Dendritic cell treated with granulocyte-macrophage colony-stimulating factor and Interleukin-4, amounts not matched to agents 40 ng/mL and 50 ng/mL, for 4 days (primary cell): ENCODE measurements at regions not wholly inside any gene's neighbourhood (a gene's known extent, or its start where the extent isn't known, plus 50 kb on each side); places are given as distances from the start of the nearest gene placed in this dataset.

Experiments used
- H3K27ac Mint-ChIP-seq: one replicate; pipeline ENCODE4 v1.8.0; 2022; ENCODE audit warnings: mild to moderate bottlenecking, mixed read lengths
- H3K27me3 Mint-ChIP-seq: one replicate; pipeline ENCODE4 v1.8.0; 2022; ENCODE audit warnings: mild to moderate bottlenecking, mixed read lengths
- H3K36me3 Mint-ChIP-seq: one replicate; pipeline ENCODE4 v1.8.0; 2022; ENCODE audit warnings: low read depth, mixed read lengths
- H3K4me1 Mint-ChIP-seq: one replicate; pipeline ENCODE4 v1.8.0; 2022; ENCODE audit warnings: low read depth, mixed read lengths
- H3K4me3 Mint-ChIP-seq: one replicate; pipeline ENCODE4 v1.8.0; 2022; ENCODE audit warnings: mild to moderate bottlenecking, moderate library complexity, mixed read lengths
- H3K9me3 Mint-ChIP-seq: one replicate; pipeline ENCODE4 v1.8.0; 2022; ENCODE audit warnings: mixed read lengths
- intact Hi-C: fragments of 100-400 bp; cut with micrococcal nuclease; formaldehyde crosslinking; loops from one replicate; pipeline ENCODE4 v1.15.0; 2022

- no peaks in the 10 kb centered on the region for H3K27me3 Mint-ChIP-seq
- no peak overlapping the region for H3K4me3 Mint-ChIP-seq
- peaks cover 7% of the 10 kb centered on the region for H3K4me1 Mint-ChIP-seq
- intact Hi-C loops, result no loop called here
- no peaks in the 10 kb centered on the region for H3K9me3 Mint-ChIP-seq
- H3K36me3 Mint-ChIP-seq, result no peaks in the 10 kb centered on the region
- no peak overlapping the region for H3K27ac Mint-ChIP-seq
These were observed 417.9 kb downstream of the AEBP2 start for GRCh38 chr12:19857204-19857603.

- Mint-ChIP-seq H3K27me3 (no peaks in the 10 kb centered on the region), H3K36me3 (no peaks in the 10 kb centered on the region), H3K27ac (no peak overlapping the region), H3K4me1 (no peaks in the 10 kb centered on the region), H3K9me3 (no peaks in the 10 kb centered on the region), H3K4me3 (no peak overlapping the region)
- intact Hi-C loops, result no loop called here
These were observed 427.9 kb downstream of the AEBP2 start for GRCh38 chr12:19867151-19867550.

GRCh38 chr12:19867970-19868369, 428.7 kb downstream of the AEBP2 start:
- H3K4me3 Mint-ChIP-seq, result no peak overlapping the region
- H3K27ac Mint-ChIP-seq, result no peak overlapping the region
- intact Hi-C loops, result no loop called here
- no peaks in the 10 kb centered on the region for H3K4me1 Mint-ChIP-seq
- H3K9me3 Mint-ChIP-seq, result no peaks in the 10 kb centered on the region
- no peaks in the 10 kb centered on the region for H3K27me3 Mint-ChIP-seq
- H3K36me3 Mint-ChIP-seq, result no peaks in the 10 kb centered on the region

GRCh38 chr12:19869413-19869812, 430.1 kb downstream of the AEBP2 start:
- Mint-ChIP-seq H3K27me3 (no peaks in the 10 kb centered on the region), H3K4me1 (no peaks in the 10 kb centered on the region), H3K4me3 (no peak overlapping the region), H3K27ac (no peak overlapping the region), H3K9me3 (no peaks in the 10 kb centered on the region), H3K36me3 (no peaks in the 10 kb centered on the region)
- intact Hi-C loops, result no loop called here

GRCh38 chr12:19872621-19873540, 433.6 kb downstream of the AEBP2 start:
- Mint-ChIP-seq H3K36me3 (no peaks in the 10 kb centered on the region), H3K4me3 (no peak overlapping the region), H3K27ac (no peak overlapping the region), H3K9me3 (no peaks in the 10 kb centered on the region), H3K27me3 (no peaks in the 10 kb centered on the region), H3K4me1 (no peaks in the 10 kb centered on the region)
- intact Hi-C loops, result no loop called here

GRCh38 chr12:19880076-19880475, 440.8 kb downstream of the AEBP2 start:
- Mint-ChIP-seq H3K9me3 (peaks cover 10% of the 10 kb centered on the region), H3K27me3 (no peaks in the 10 kb centered on the region), H3K4me3 (no peak overlapping the region), H3K4me1 (no peaks in the 10 kb centered on the region), H3K36me3 (no peaks in the 10 kb centered on the region), H3K27ac (no peak overlapping the region)
- intact Hi-C loops, result no loop called here

GRCh38 chr12:19880721-19881120, 441.4 kb downstream of the AEBP2 start:
- Mint-ChIP-seq H3K27me3 (no peaks in the 10 kb centered on the region), H3K27ac (no peak overlapping the region), H3K4me3 (no peak overlapping the region), H3K9me3 (peaks cover 10% of the 10 kb centered on the region), H3K4me1 (no peaks in the 10 kb centered on the region), H3K36me3 (no peaks in the 10 kb centered on the region)
- intact Hi-C loops, result no loop called here

GRCh38 chr12:19882346-19882745, 443.1 kb downstream of the AEBP2 start:
- Mint-ChIP-seq H3K27me3 (no peaks in the 10 kb centered on the region), H3K27ac (no peak overlapping the region), H3K36me3 (no peaks in the 10 kb centered on the region), H3K4me3 (no peak overlapping the region), H3K4me1 (peaks cover 4% of the 10 kb centered on the region), H3K9me3 (peaks cover 10% of the 10 kb centered on the region)
- intact Hi-C loops, result no loop called here

GRCh38 chr12:19884021-19884492, 444.8 kb downstream of the AEBP2 start:
- intact Hi-C loops, result no loop called here
- Mint-ChIP-seq H3K4me1 (peaks cover 7% of the 10 kb centered on the region), H3K36me3 (no peaks in the 10 kb centered on the region), H3K27ac (no peak overlapping the region), H3K9me3 (peaks cover 10% of the 10 kb centered on the region), H3K4me3 (no peak overlapping the region), H3K27me3 (no peaks in the 10 kb centered on the region)

GRCh38 chr12:19885093-19885812, 446.0 kb downstream of the AEBP2 start:
- no peaks in the 10 kb centered on the region for H3K36me3 Mint-ChIP-seq
- H3K9me3 Mint-ChIP-seq, result peaks cover 10% of the 10 kb centered on the region
- no peak overlapping the region for H3K4me3 Mint-ChIP-seq
- intact Hi-C loops, result no loop called here
- no peak overlapping the region for H3K27ac Mint-ChIP-seq
- no peaks in the 10 kb centered on the region for H3K27me3 Mint-ChIP-seq
- H3K4me1 Mint-ChIP-seq, result peaks cover 8% of the 10 kb centered on the region

- no peaks in the 10 kb centered on the region for H3K27me3 Mint-ChIP-seq
- H3K4me1 Mint-ChIP-seq, result peaks cover 13% of the 10 kb centered on the region
- H3K4me3 Mint-ChIP-seq, result no peak overlapping the region
- no peak overlapping the region for H3K27ac Mint-ChIP-seq
- H3K36me3 Mint-ChIP-seq, result no peaks in the 10 kb centered on the region
- H3K9me3 Mint-ChIP-seq, result peaks cover 10% of the 10 kb centered on the region
- intact Hi-C loops, result no loop called here
These were observed 446.8 kb downstream of the AEBP2 start for GRCh38 chr12:19886065-19886464.

- H3K4me1 Mint-ChIP-seq, result peaks cover 13% of the 10 kb centered on the region
- H3K36me3 Mint-ChIP-seq, result no peaks in the 10 kb centered on the region
- H3K27me3 Mint-ChIP-seq, result no peaks in the 10 kb centered on the region
- H3K9me3 Mint-ChIP-seq, result peaks cover 10% of the 10 kb centered on the region
- intact Hi-C loops, result no loop called here
- no peak overlapping the region for H3K4me3 Mint-ChIP-seq
- H3K27ac Mint-ChIP-seq, result no peak overlapping the region
These were observed 447.4 kb downstream of the AEBP2 start for GRCh38 chr12:19886639-19887064.

- Mint-ChIP-seq H3K27me3 (no peaks in the 10 kb centered on the region), H3K4me3 (no peak overlapping the region), H3K9me3 (no peaks in the 10 kb centered on the region), H3K36me3 (no peaks in the 10 kb centered on the region), H3K4me1 (peaks cover 24% of the 10 kb centered on the region), H3K27ac (no peak overlapping the region)
- intact Hi-C loops, result no loop called here
These were observed 450.7 kb downstream of the AEBP2 start for GRCh38 chr12:19890024-19890423.

- H3K9me3 Mint-ChIP-seq, result peaks cover 10% of the 10 kb centered on the region
- H3K36me3 Mint-ChIP-seq, result no peaks in the 10 kb centered on the region
- H3K4me1 Mint-ChIP-seq, result peaks cover 23% of the 10 kb centered on the region
- no peaks in the 10 kb centered on the region for H3K27me3 Mint-ChIP-seq
- no peak overlapping the region for H3K27ac Mint-ChIP-seq
- intact Hi-C loops, result no loop called here
- no peak overlapping the region for H3K4me3 Mint-ChIP-seq
These were observed 452.8 kb downstream of the AEBP2 start for GRCh38 chr12:19891936-19892591.
